Activated T-helper 2 cell treated with anti-CD3 and anti-CD28 coated beads, Interferon-gamma antibody, Interleukin-2, Interleukin-4, amounts not matched to agents 10 μg/mL and 5 μg/mL and 100 μg/mL, durations not matched to agents 14 hours and 24 hours and 36 hours (primary cell): ENCODE measurements at regions not wholly inside any gene's neighbourhood (a gene's known extent, or its start where the extent isn't known, plus 50 kb on each side); places are given as distances from the start of the nearest gene placed in this dataset.

Experiments
- DNase-seq: peaks from one replicate; pipeline ENCODE4 v3.0.0; 2021; ENCODE audit warnings: low spot score
- H3K27ac Mint-ChIP-seq: one replicate; pipeline ENCODE4 v1.8.0; 2021; ENCODE audit warnings: mixed read lengths
- H3K27me3 Mint-ChIP-seq: one replicate; pipeline ENCODE4 v1.8.0; 2021; ENCODE audit warnings: low read depth, mixed read lengths
- H3K36me3 Mint-ChIP-seq: one replicate; pipeline ENCODE4 v1.8.0; 2021; ENCODE audit warnings: low read depth, mixed read lengths
- H3K4me1 Mint-ChIP-seq: one replicate; pipeline ENCODE4 v1.8.0; 2021; ENCODE audit warnings: low read depth, mixed read lengths
- H3K4me3 Mint-ChIP-seq: one replicate; pipeline ENCODE4 v1.8.0; 2021; ENCODE audit warnings: low read depth, mild to moderate bottlenecking, moderate library complexity, mixed read lengths
- H3K9me3 Mint-ChIP-seq: one replicate; pipeline ENCODE4 v1.8.0; 2021; ENCODE audit warnings: mixed read lengths
- intact Hi-C: fragments of 100-400 bp; cut with micrococcal nuclease; formaldehyde crosslinking; loops from one replicate; pipeline ENCODE4 v1.15.1; 2023

- H3K4me1 Mint-ChIP-seq, result no peaks in the 10 kb centered on the region
- no peak for DNase-seq
- no peak overlapping the region for H3K27ac Mint-ChIP-seq
- no peak overlapping the region for H3K4me3 Mint-ChIP-seq
- peaks cover 60% of the 10 kb centered on the region for H3K9me3 Mint-ChIP-seq
- H3K27me3 Mint-ChIP-seq, result no peaks in the 10 kb centered on the region
- intact Hi-C loops, result no loop called here
- H3K36me3 Mint-ChIP-seq, result no peaks in the 10 kb centered on the region
These were observed 797.5 kb upstream of the EEF2KMT start for GRCh38 chr16:5895137-5895536.

- intact Hi-C loops, result no loop called here
- Mint-ChIP-seq H3K9me3 (peaks cover 41% of the 10 kb centered on the region), H3K36me3 (no peaks in the 10 kb centered on the region)
These were observed 793.7 kb upstream of the EEF2KMT start for GRCh38 chr16:5891296-5891695.

DNA sequence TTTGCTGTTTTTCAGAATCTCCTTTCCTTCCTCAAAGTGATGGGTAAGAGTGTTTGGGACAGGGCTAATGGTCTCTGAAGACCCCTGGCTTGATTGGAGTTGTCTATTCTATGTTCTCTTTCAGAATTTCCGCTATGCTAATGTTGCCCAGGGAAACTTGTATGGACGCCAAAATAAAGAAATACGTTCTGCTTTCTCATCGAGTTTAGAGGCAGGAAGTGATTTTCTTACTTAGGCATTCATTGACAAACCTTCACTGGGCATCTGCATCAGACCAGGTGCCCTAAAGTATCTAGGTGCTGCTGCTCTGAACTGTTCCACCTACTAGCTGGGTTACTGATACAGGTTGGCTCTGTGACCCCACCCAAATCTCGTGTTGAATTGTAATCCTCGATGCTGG, 787.9 kb upstream of the EEF2KMT start:
- H3K27me3 Mint-ChIP-seq, result no peaks in the 10 kb centered on the region
- H3K4me3 Mint-ChIP-seq, result no peak overlapping the region
- DNase-seq, result no peak
- no peaks in the 10 kb centered on the region for H3K36me3 Mint-ChIP-seq
- intact Hi-C loops, result no loop called here
- no peaks in the 10 kb centered on the region for H3K4me1 Mint-ChIP-seq
- H3K27ac Mint-ChIP-seq, result no peak overlapping the region
- H3K9me3 Mint-ChIP-seq, result peaks cover 14% of the 10 kb centered on the region

More at GRCh38 chr16:5891296-5891695, 793.7 kb upstream of the EEF2KMT start:
- H3K27ac Mint-ChIP-seq, result no peak overlapping the region
- no peaks in the 10 kb centered on the region for H3K4me1 Mint-ChIP-seq
- H3K4me3 Mint-ChIP-seq, result no peak overlapping the region
- no peaks in the 10 kb centered on the region for H3K27me3 Mint-ChIP-seq
- DNase-seq, result no peak

DNA sequence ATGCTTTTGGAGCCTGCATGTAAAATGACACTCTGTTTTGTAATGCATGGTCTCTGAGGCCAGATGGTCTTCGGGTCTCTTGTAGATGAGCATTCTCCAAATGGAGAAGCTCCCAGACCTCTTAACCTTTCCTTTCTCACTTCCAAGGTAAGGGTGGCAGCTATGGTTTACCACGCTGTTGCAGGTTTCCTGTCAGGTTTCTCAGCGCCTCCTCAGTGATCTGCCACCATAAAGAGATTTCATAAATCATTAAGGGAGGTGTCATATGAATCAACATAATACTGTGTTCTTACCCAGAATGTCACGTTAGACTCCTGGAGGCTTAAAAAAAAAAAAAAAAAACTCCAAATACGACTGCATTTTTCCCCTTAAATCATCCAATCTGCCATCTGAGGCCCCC, 787.4 kb upstream of the EEF2KMT start:
- Mint-ChIP-seq H3K4me3 (no peak overlapping the region), H3K9me3 (peaks cover 17% of the 10 kb centered on the region), H3K4me1 (no peaks in the 10 kb centered on the region), H3K36me3 (no peaks in the 10 kb centered on the region), H3K27me3 (no peaks in the 10 kb centered on the region), H3K27ac (no peak overlapping the region)
- DNase-seq, result no peak
- intact Hi-C loops, result no loop called here

DNA sequence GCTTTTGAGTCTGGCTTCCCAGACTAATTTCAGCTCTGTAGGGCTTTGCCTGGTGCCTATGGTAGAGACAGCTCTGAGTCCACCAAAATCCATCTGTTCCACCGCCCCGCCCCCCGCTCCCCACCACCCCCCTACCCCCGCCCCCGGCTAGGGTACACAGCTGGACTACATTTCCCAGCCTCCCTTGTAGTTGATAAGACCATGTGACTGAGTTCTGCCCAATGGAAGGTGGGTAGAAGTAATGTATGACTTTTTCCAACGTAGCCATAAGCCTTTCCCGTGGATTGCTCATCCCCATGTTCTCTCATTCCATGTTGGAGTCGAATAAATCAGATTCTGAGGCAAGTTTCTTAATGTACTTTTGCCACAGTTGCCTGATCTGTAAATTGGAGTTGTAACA, 786.7 kb upstream of the EEF2KMT start:
- Mint-ChIP-seq H3K27ac (no peak overlapping the region), H3K9me3 (peaks cover 22% of the 10 kb centered on the region), H3K27me3 (no peaks in the 10 kb centered on the region), H3K4me3 (no peak overlapping the region), H3K36me3 (no peaks in the 10 kb centered on the region), H3K4me1 (no peaks in the 10 kb centered on the region)
- intact Hi-C loops, result no loop called here
- DNase-seq, result no peak

DNA sequence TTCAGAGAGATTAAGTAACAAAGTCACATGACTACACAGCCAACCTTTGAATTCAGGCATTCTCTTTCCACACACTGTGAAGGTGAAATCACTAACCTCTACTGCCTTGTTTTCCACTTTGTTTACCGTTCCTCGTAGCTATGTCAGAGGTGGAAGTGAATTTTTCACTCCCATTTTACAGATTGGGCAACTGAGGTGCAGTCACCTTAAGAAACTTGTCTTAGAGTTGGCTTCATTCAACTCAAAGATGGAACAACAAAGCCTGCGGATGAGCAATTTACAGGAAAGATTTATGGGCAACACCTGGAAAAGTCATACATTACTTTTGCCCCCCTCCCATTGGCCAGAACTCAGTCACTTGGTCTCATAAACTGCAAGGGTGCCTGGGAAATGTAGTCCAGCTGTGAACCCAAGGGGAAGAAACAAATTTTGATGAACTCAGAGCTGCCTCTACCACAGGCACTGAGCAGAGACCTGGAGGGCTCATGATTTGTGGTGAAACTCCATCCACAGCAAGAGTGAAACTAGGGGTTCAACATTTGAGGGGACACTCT, 784.6 kb upstream of the EEF2KMT start:
- no peaks in the 10 kb centered on the region for H3K4me1 Mint-ChIP-seq
- intact Hi-C loops, result no loop called here
- H3K27ac Mint-ChIP-seq, result no peak overlapping the region
- no peaks in the 10 kb centered on the region for H3K27me3 Mint-ChIP-seq
- DNase-seq, result no peak
- peaks cover 31% of the 10 kb centered on the region for H3K9me3 Mint-ChIP-seq
- no peak overlapping the region for H3K4me3 Mint-ChIP-seq
- no peaks in the 10 kb centered on the region for H3K36me3 Mint-ChIP-seq

- Mint-ChIP-seq H3K4me1 (no peaks in the 10 kb centered on the region), H3K27me3 (no peaks in the 10 kb centered on the region), H3K4me3 (no peak overlapping the region), H3K27ac (no peak overlapping the region), H3K36me3 (no peaks in the 10 kb centered on the region), H3K9me3 (peaks cover 46% of the 10 kb centered on the region)
- no peak for DNase-seq
- intact Hi-C loops, result no loop called here
These were observed 777.8 kb upstream of the EEF2KMT start for GRCh38 chr16:5875416-5875815.

DNA sequence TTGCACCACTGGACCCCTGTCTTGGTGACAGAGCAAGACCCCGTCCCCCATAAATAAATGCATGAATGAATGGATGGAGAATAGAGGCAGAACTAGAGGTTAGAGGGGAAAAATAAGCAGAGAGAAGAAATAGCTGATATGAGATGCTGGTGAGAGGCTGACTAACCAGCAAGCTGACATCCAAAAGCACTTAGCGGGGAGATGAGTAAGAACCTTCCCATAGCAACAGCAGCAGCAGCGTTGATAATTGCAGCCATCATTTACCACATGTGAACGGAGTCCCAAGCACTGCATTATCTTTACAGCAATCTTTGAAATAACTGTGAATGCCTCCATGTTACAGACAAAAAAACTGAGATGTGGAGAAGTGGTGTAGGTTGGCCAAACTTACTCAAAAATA, 777.3 kb upstream of the EEF2KMT start:
- Mint-ChIP-seq H3K4me1 (no peaks in the 10 kb centered on the region), H3K9me3 (peaks cover 46% of the 10 kb centered on the region), H3K27me3 (no peaks in the 10 kb centered on the region), H3K4me3 (no peak overlapping the region), H3K27ac (no peak overlapping the region), H3K36me3 (no peaks in the 10 kb centered on the region)
- intact Hi-C loops, result no loop called here
- DNase-seq, result no peak

DNA sequence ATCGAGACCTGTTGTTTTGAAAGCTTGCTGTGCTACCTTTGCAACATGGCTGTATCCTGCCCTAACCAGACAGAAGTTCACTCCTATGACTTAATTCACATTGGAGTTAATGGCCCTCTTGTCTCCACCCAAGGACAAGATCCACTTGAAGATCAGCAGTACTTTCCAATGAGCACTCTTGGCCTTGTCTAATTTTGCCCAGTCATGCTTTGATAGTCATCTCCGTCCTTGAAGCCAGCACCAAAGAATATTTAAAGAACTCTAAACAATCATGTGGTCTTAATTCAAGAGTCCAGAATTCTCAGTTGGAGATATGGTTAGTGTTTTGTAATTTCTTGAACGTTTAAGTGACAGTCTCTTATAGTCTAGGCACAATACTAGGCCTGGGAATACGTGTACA, 775.6 kb upstream of the EEF2KMT start:
- H3K27ac Mint-ChIP-seq, result no peak overlapping the region
- H3K9me3 Mint-ChIP-seq, result peaks cover 46% of the 10 kb centered on the region
- no peaks in the 10 kb centered on the region for H3K36me3 Mint-ChIP-seq
- H3K4me1 Mint-ChIP-seq, result no peaks in the 10 kb centered on the region
- intact Hi-C loops, result no loop called here
- no peak for DNase-seq
- no peaks in the 10 kb centered on the region for H3K27me3 Mint-ChIP-seq
- no peak overlapping the region for H3K4me3 Mint-ChIP-seq

- no peak for DNase-seq
These were observed 773.5 kb upstream of the EEF2KMT start for GRCh38 chr16:5870886-5871691.

GRCh38 chr16:5867250-5867649, 769.7 kb upstream of the EEF2KMT start:
- DNase-seq, result no peak
- no peak overlapping the region for H3K27ac Mint-ChIP-seq
- H3K4me1 Mint-ChIP-seq, result peaks cover 1% of the 10 kb centered on the region
- no peaks in the 10 kb centered on the region for H3K27me3 Mint-ChIP-seq
- no peaks in the 10 kb centered on the region for H3K36me3 Mint-ChIP-seq
- peaks cover 35% of the 10 kb centered on the region for H3K9me3 Mint-ChIP-seq
- intact Hi-C loops, result no loop called here
- no peak overlapping the region for H3K4me3 Mint-ChIP-seq

More at GRCh38 chr16:5870886-5871691, 773.5 kb upstream of the EEF2KMT start:
- Mint-ChIP-seq H3K36me3 (no peaks in the 10 kb centered on the region), H3K27ac (no peak overlapping the region), H3K4me1 (peaks cover 1% of the 10 kb centered on the region), H3K27me3 (no peaks in the 10 kb centered on the region), H3K4me3 (no peak overlapping the region), H3K9me3 (peaks cover 36% of the 10 kb centered on the region)
- intact Hi-C loops, result no loop called here

- intact Hi-C loops, result no loop called here
- Mint-ChIP-seq H3K27ac (no peak overlapping the region), H3K27me3 (no peaks in the 10 kb centered on the region), H3K4me3 (no peak overlapping the region), H3K9me3 (peaks cover 33% of the 10 kb centered on the region), H3K36me3 (no peaks in the 10 kb centered on the region), H3K4me1 (peaks cover 1% of the 10 kb centered on the region)
- no peak for DNase-seq
These were observed 767.6 kb upstream of the EEF2KMT start for GRCh38 chr16:5865236-5865635.

- Mint-ChIP-seq H3K4me3 (no peak overlapping the region), H3K9me3 (peaks cover 22% of the 10 kb centered on the region)
These were observed 765.5 kb upstream of the EEF2KMT start for GRCh38 chr16:5863071-5863606.

More at GRCh38 chr16:5863071-5863606, 765.5 kb upstream of the EEF2KMT start:
- H3K4me1 Mint-ChIP-seq, result peaks cover 1% of the 10 kb centered on the region
- no peaks in the 10 kb centered on the region for H3K36me3 Mint-ChIP-seq
- no peak for DNase-seq
- no peak overlapping the region for H3K27ac Mint-ChIP-seq
- H3K27me3 Mint-ChIP-seq, result no peaks in the 10 kb centered on the region
- intact Hi-C loops, result no loop called here
